ENCODE measurements at regions not wholly inside any gene's neighbourhood (a gene's known extent, or its start where the extent isn't known, plus 50 kb on each side); places are given as distances from the start of the nearest gene placed in this dataset.

DNA sequence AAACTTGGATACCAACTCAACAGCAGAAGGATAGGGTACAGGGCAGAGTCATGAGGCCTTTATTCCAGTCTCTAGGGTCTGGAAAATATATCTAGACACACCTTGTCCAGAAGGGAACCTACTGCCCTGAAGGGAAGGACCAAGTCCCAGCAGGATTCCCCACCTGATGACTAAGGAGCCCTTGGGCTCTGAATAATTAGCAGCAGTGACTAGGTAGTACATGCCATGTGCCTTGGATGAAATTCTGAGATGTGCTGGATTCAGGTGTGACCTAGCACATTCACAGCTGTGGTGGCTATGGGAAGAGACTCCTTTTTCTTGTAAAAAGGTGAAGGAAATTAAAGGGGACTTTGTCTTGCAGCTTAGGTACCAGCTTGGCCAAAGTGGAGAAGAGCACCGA, 364.3 kb upstream of the PTCHD4 start:
- TF ChIP-seq, protein P1, sequence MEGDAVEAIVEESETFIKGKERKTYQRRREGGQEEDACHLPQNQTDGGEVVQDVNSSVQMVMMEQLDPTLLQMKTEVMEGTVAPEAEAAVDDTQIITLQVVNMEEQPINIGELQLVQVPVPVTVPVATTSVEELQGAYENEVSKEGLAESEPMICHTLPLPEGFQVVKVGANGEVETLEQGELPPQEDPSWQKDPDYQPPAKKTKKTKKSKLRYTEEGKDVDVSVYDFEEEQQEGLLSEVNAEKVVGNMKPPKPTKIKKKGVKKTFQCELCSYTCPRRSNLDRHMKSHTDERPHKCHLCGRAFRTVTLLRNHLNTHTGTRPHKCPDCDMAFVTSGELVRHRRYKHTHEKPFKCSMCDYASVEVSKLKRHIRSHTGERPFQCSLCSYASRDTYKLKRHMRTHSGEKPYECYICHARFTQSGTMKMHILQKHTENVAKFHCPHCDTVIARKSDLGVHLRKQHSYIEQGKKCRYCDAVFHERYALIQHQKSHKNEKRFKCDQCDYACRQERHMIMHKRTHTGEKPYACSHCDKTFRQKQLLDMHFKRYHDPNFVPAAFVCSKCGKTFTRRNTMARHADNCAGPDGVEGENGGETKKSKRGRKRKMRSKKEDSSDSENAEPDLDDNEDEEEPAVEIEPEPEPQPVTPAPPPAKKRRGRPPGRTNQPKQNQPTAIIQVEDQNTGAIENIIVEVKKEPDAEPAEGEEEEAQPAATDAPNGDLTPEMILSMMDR (IDR thresholded peaks at IDR 0.05) = no peak
- TF ChIP-seq POLR2A (IDR thresholded peaks at IDR 0.05) = no peak
